GM23338 (cell line): ENCODE measurements at regions not wholly inside any gene's neighbourhood (a gene's known extent, or its start where the extent isn't known, plus 50 kb on each side); places are given as distances from the start of the nearest gene placed in this dataset.

Experiments used
- ATAC-seq: fragments of 200-7000 bp; cut with Tn5 transposase; 3 replicates; pipeline ENCODE4 v1.9.1; 2020
- DNase-seq: peaks from one replicate; pipeline ENCODE4 v3.0.0-alpha.2; 2015; ENCODE audit warnings: low spot score
- H2AFZ ChIP-seq: fragments of 200-600 bp; sonication (generic); 2 replicates; pipeline ENCODE4 v1.8.0; 2016; ENCODE audit warnings: antibody characterized with exemption, mild to moderate bottlenecking, moderate library complexity
- H3F3A ChIP-seq: fragments of 200-600 bp; sonication (generic); replicated peaks from 2 replicates; pipeline ENCODE4 v1.8.0; 2017; ENCODE audit warnings: antibody characterized with exemption, mixed run types, low read depth
- H3K27ac ChIP-seq: fragments of 200-600 bp; sonication (generic); 2 replicates; pipeline ENCODE4 v1.6.1; 2016; ENCODE audit warnings: low read depth
- H3K27me3 ChIP-seq: fragments of 200-600 bp; sonication (generic); 2 replicates; pipeline ENCODE4 v1.8.0; 2016; ENCODE audit warnings: mild to moderate bottlenecking, mixed run types, moderate library complexity; ENCODE audit not compliant: insufficient read depth
- H3K36me3 ChIP-seq: fragments of 200-600 bp; sonication (generic); 2 replicates; pipeline ENCODE4 v1.8.0; 2016; ENCODE audit warnings: mild to moderate bottlenecking; ENCODE audit not compliant: insufficient read depth
- H3K4me1 ChIP-seq: fragments of 200-600 bp; sonication (generic); 2 replicates; pipeline ENCODE4 v1.8.0; 2016; ENCODE audit warnings: mild to moderate bottlenecking, moderate library complexity; ENCODE audit not compliant: insufficient read depth
- H3K4me2 ChIP-seq: fragments of 200-600 bp; sonication (generic); 2 replicates; pipeline ENCODE4 v1.7.1; 2017; ENCODE audit warnings: mixed run types
- H3K4me3 ChIP-seq: fragments of 200-600 bp; sonication (generic); 2 replicates; pipeline ENCODE4 v1.6.1; 2016; ENCODE audit warnings: mixed run types
- H3K79me2 ChIP-seq: fragments of 200-600 bp; sonication (generic); replicated peaks from 2 replicates; pipeline ENCODE4 v1.8.0; 2017; ENCODE audit warnings: mild to moderate bottlenecking; ENCODE audit not compliant: insufficient read depth
- H3K9me2 ChIP-seq: fragments of 200-600 bp; sonication (generic); 2 replicates; pipeline ENCODE4 v1.8.0; 2017; ENCODE audit not compliant: insufficient read depth
- H4K20me1 ChIP-seq: fragments of 200-600 bp; sonication (generic); replicated peaks from 2 replicates; pipeline ENCODE4 v1.8.0; 2017; ENCODE audit warnings: mild to moderate bottlenecking; ENCODE audit not compliant: insufficient read depth
- H3K27ac Mint-ChIP-seq: 2 replicates; pipeline ENCODE4 v1.8.0; 2020; ENCODE audit warnings: inconsistent platforms, mild to moderate bottlenecking, moderate library complexity, mixed read lengths
- H3K27me3 Mint-ChIP-seq: 3 replicates; pipeline ENCODE4 v1.8.0; 2022; ENCODE audit warnings: low read depth, mild to moderate bottlenecking, moderate library complexity, mixed read lengths, inconsistent platforms; ENCODE audit not compliant: insufficient read depth, poor library complexity
- H3K36me3 Mint-ChIP-seq: 3 replicates; pipeline ENCODE4 v1.8.0; 2021; ENCODE audit warnings: low read depth, mild to moderate bottlenecking, inconsistent platforms, moderate library complexity, mixed read lengths
- H3K4me1 Mint-ChIP-seq: 3 replicates; pipeline ENCODE4 v1.8.0; 2020; ENCODE audit warnings: mild to moderate bottlenecking, inconsistent platforms, mixed read lengths
- H3K4me3 Mint-ChIP-seq: 3 replicates; pipeline ENCODE4 v1.8.0; 2021; ENCODE audit warnings: moderate library complexity, mild to moderate bottlenecking, inconsistent platforms, mixed read lengths
- H3K9me3 Mint-ChIP-seq: 3 replicates; pipeline ENCODE4 v1.8.0; 2020; ENCODE audit warnings: moderate library complexity, mild to moderate bottlenecking, inconsistent platforms, mixed read lengths
- CREB1 ChIP-seq: fragments of 250-450 bp; sonication (Bioruptor Pico); IDR thresholded peaks from 2 replicates; pipeline ENCODE4 v1.5.0; 2020; ENCODE audit warnings: low read depth, mild to moderate bottlenecking, moderate library complexity
- CTCF ChIP-seq, 2 experiments: fragments of 200-600 bp in 1 of 2; sonication (generic) in 1 of 2; conservative IDR thresholded peaks; 2 replicates each; pipeline versions ENCODE4 v1.5.1 to v1.6.1; 2016 to 2017; ENCODE audit warnings: antibody characterized with exemption in 2 of 2, low read depth in 2 of 2, mild to moderate bottlenecking in 2 of 2, moderate library complexity in 1 of 2
- ETS1 ChIP-seq: IDR thresholded peaks from 2 replicates; pipeline ENCODE4 v1.6.1; 2016; ENCODE audit warnings: antibody characterized with exemption
- EZH2 ChIP-seq: fragments of 200-600 bp; sonication (generic); IDR thresholded peaks from one replicate; pipeline ENCODE4 v1.8.0; 2017; ENCODE audit warnings: antibody characterized with exemption, mild to moderate bottlenecking, low read depth; ENCODE audit not compliant: unreplicated experiment
- EZH2phosphoT487 ChIP-seq: fragments of 200-600 bp; sonication (generic); IDR thresholded peaks from one replicate; pipeline ENCODE4 v1.8.1; 2018; ENCODE audit warnings: antibody characterized with exemption; ENCODE audit not compliant: unreplicated experiment
- JUNB ChIP-seq: IDR thresholded peaks from one replicate; pipeline ENCODE4 v1.6.1; 2016; ENCODE audit warnings: antibody characterized with exemption; ENCODE audit not compliant: unreplicated experiment
- NANOG ChIP-seq: IDR thresholded peaks from 2 replicates; pipeline ENCODE4 v1.6.1; 2016; ENCODE audit warnings: antibody characterized with exemption, borderline replicate concordance
- POLR2AphosphoS5 ChIP-seq: IDR thresholded peaks from 2 replicates; pipeline ENCODE4 v1.6.1; 2016; ENCODE audit warnings: antibody characterized with exemption, low read depth
- STAT1 ChIP-seq: IDR thresholded peaks from one replicate; pipeline ENCODE4 v1.6.1; 2016; ENCODE audit warnings: antibody characterized with exemption; ENCODE audit not compliant: unreplicated experiment
- ZNF114 ChIP-seq: fragments of 250-450 bp; sonication (Bioruptor Pico); IDR thresholded peaks from 2 replicates; pipeline ENCODE4 v1.5.0; 2020; ENCODE audit warnings: mild to moderate bottlenecking, moderate library complexity
- ZNF331 ChIP-seq: fragments of 250-450 bp; sonication (Bioruptor Pico); IDR thresholded peaks from 2 replicates; pipeline ENCODE4 v1.5.0; 2020; ENCODE audit warnings: low read depth, mild to moderate bottlenecking, moderate library complexity
- TF ChIP-seq, protein P1 (sequence below): IDR thresholded peaks from one replicate; pipeline ENCODE4 v1.6.1; 2018; ENCODE audit warnings: antibody characterized with exemption; ENCODE audit not compliant: unreplicated experiment
- TF ChIP-seq, protein P2 (sequence below): fragments of 250-450 bp; sonication (Bioruptor Pico); IDR thresholded peaks from 2 replicates; pipeline ENCODE4 v1.5.0; 2020; ENCODE audit warnings: mild to moderate bottlenecking, moderate library complexity

GRCh38 chr21:22096314-22096713 is 1098.1 kb downstream of the NCAM2 start:
- Histone ChIP-seq H3K79me2 (no peaks in the 10 kb centered on the region), H3K36me3 (no peaks in the 10 kb centered on the region), H3K9me2 (no peaks in the 10 kb centered on the region), H3F3A (no peaks in the 10 kb centered on the region), H3K4me2 (no peak overlapping the region), H4K20me1 (no peaks in the 10 kb centered on the region), H3K4me3 (no peak overlapping the region), H3K27me3 (no peaks in the 10 kb centered on the region), H2AFZ (no peak overlapping the region), H3K27ac (no peak overlapping the region), H3K4me1 (no peaks in the 10 kb centered on the region)
- H3K9me3 Mint-ChIP-seq, result no peaks in the 10 kb centered on the region
- no peaks in the 10 kb centered on the region for H3K27me3 Mint-ChIP-seq
- DNase-seq, result no peak
- TF ChIP-seq JUNB (no peak), CTCF (conservative IDR thresholded peaks at IDR 0.05; ENCODE audit: low read depth in 2 of 2) (no peak), ETS1 (no peak), STAT1 (no peak), POLR2AphosphoS5 (no peak), ZNF331 (CRISPR knock-in tag) (no peak), NANOG (no peak), ZNF114 (CRISPR knock-in tag) (no peak), EZH2phosphoT487 (no peak), CREB1 (CRISPR knock-in tag) (no peak), EZH2 (no peak)
- TF ChIP-seq, protein P1, sequence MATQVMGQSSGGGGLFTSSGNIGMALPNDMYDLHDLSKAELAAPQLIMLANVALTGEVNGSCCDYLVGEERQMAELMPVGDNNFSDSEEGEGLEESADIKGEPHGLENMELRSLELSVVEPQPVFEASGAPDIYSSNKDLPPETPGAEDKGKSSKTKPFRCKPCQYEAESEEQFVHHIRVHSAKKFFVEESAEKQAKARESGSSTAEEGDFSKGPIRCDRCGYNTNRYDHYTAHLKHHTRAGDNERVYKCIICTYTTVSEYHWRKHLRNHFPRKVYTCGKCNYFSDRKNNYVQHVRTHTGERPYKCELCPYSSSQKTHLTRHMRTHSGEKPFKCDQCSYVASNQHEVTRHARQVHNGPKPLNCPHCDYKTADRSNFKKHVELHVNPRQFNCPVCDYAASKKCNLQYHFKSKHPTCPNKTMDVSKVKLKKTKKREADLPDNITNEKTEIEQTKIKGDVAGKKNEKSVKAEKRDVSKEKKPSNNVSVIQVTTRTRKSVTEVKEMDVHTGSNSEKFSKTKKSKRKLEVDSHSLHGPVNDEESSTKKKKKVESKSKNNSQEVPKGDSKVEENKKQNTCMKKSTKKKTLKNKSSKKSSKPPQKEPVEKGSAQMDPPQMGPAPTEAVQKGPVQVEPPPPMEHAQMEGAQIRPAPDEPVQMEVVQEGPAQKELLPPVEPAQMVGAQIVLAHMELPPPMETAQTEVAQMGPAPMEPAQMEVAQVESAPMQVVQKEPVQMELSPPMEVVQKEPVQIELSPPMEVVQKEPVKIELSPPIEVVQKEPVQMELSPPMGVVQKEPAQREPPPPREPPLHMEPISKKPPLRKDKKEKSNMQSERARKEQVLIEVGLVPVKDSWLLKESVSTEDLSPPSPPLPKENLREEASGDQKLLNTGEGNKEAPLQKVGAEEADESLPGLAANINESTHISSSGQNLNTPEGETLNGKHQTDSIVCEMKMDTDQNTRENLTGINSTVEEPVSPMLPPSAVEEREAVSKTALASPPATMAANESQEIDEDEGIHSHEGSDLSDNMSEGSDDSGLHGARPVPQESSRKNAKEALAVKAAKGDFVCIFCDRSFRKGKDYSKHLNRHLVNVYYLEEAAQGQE, result no peak
- TF ChIP-seq, protein P2, sequence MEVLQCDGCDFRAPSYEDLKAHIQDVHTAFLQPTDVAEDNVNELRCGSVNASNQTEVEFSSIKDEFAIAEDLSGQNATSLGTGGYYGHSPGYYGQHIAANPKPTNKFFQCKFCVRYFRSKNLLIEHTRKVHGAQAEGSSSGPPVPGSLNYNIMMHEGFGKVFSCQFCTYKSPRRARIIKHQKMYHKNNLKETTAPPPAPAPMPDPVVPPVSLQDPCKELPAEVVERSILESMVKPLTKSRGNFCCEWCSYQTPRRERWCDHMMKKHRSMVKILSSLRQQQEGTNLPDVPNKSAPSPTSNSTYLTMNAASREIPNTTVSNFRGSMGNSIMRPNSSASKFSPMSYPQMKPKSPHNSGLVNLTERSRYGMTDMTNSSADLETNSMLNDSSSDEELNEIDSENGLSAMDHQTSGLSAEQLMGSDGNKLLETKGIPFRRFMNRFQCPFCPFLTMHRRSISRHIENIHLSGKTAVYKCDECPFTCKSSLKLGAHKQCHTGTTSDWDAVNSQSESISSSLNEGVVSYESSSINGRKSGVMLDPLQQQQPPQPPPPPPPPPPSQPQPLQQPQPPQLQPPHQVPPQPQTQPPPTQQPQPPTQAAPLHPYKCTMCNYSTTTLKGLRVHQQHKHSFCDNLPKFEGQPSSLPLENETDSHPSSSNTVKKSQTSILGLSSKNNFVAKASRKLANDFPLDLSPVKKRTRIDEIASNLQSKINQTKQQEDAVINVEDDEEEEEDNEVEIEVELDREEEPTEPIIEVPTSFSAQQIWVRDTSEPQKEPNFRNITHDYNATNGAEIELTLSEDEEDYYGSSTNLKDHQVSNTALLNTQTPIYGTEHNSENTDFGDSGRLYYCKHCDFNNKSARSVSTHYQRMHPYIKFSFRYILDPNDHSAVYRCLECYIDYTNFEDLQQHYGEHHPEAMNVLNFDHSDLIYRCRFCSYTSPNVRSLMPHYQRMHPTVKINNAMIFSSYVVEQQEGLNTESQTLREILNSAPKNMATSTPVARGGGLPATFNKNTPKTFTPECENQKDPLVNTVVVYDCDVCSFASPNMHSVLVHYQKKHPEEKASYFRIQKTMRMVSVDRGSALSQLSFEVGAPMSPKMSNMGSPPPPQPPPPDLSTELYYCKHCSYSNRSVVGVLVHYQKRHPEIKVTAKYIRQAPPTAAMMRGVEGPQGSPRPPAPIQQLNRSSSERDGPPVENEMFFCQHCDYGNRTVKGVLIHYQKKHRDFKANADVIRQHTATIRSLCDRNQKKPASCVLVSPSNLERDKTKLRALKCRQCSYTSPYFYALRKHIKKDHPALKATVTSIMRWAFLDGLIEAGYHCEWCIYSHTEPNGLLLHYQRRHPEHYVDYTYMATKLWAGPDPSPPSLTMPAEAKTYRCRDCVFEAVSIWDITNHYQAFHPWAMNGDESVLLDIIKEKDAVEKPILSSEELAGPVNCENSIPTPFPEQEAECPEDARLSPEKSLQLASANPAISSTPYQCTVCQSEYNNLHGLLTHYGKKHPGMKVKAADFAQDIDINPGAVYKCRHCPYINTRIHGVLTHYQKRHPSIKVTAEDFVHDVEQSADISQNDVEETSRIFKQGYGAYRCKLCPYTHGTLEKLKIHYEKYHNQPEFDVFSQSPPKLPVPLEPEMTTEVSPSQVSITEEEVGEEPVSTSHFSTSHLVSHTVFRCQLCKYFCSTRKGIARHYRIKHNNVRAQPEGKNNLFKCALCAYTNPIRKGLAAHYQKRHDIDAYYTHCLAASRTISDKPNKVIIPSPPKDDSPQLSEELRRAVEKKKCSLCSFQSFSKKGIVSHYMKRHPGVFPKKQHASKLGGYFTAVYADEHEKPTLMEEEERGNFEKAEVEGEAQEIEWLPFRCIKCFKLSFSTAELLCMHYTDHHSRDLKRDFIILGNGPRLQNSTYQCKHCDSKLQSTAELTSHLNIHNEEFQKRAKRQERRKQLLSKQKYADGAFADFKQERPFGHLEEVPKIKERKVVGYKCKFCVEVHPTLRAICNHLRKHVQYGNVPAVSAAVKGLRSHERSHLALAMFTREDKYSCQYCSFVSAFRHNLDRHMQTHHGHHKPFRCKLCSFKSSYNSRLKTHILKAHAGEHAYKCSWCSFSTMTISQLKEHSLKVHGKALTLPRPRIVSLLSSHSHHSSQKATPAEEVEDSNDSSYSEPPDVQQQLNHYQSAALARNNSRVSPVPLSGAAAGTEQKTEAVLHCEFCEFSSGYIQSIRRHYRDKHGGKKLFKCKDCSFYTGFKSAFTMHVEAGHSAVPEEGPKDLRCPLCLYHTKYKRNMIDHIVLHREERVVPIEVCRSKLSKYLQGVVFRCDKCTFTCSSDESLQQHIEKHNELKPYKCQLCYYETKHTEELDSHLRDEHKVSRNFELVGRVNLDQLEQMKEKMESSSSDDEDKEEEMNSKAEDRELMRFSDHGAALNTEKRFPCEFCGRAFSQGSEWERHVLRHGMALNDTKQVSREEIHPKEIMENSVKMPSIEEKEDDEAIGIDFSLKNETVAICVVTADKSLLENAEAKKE (CRISPR knock-in tag), result no peak
- H3K36me3 Mint-ChIP-seq, result no peaks in the 10 kb centered on the region
- no peaks in the 10 kb centered on the region for H3K4me1 Mint-ChIP-seq
- no peak for ATAC-seq
- H3K27ac Mint-ChIP-seq, result no peak overlapping the region
- no peak overlapping the region for H3K4me3 Mint-ChIP-seq
